ENCODE measurements at regions not wholly inside any gene's neighbourhood (a gene's known extent, or its start where the extent isn't known, plus 50 kb on each side); places are given as distances from the start of the nearest gene placed in this dataset.

- TF ChIP-seq HOXA7 (CRISPR knock-in tag; IDR thresholded peaks at IDR 0.05; ENCODE audit: borderline replicate concordance) (no peak), CTCF (tag by site-specific recombination; IDR thresholded peaks at IDR 0.05) (no peak)
These were observed 321.7 kb downstream of the PPP1R2C start for GRCh38 chrX:42456176-42456700.

All from HEK293 (cell line).